ENCODE measurements at regions not wholly inside any gene's neighbourhood (a gene's known extent, or its start where the extent isn't known, plus 50 kb on each side); places are given as distances from the start of the nearest gene placed in this dataset.

- no peaks in the 10 kb centered on the region for H3K4me1 ChIP-seq (ENCODE audit: control insufficient read depth, extremely low read depth, insufficient read depth, low read length)
- H3K4me3 ChIP-seq (replicated peaks in 1 of 3; ENCODE audit: insufficient read depth in 1 of 3, low read depth in 1 of 3, low read length in 3 of 3) = no peak overlapping the region
- POLR2A ChIA-PET = no interaction called here
- DNase-seq (ENCODE audit: low read depth, low spot score) (no peak), FAIRE-seq (no peak)
- no peaks in the 10 kb centered on the region for H3K9me1 ChIP-seq (replicated peaks; ENCODE audit: control insufficient read depth, extremely low read depth, insufficient read depth, low read length)
- H3K79me2 ChIP-seq (ENCODE audit: control insufficient read depth, insufficient read depth, low read length) = no peaks in the 10 kb centered on the region
- dilution Hi-C loops (cut with MboI; ENCODE audit: extremely low pct_ligation_motif_present, low sequenced_read_pairs) = no loop called here
- TF ChIP-seq GATA2 (IDR thresholded peaks at IDR 0.05; ENCODE audit: insufficient read depth, insufficient read length, low read depth, low read length) (no peak), CTCF (IDR thresholded peaks at IDR 0.05; ENCODE audit: extremely low read depth in 1 of 2, insufficient read depth in 1 of 2, low read depth in 1 of 2, low read length in 2 of 2) (no peak), JUN (IDR thresholded peaks at IDR 0.05; ENCODE audit: borderline replicate concordance, insufficient read depth, insufficient read length, low read depth) (no peak), MYC (IDR thresholded peaks at IDR 0.05; ENCODE audit: low read depth, low read length) (no peak), POLR2AphosphoS5 (IDR thresholded peaks at IDR 0.05; ENCODE audit: insufficient read depth, low read depth, low read length) (no peak), FOS (IDR thresholded peaks at IDR 0.05; ENCODE audit: borderline replicate concordance, insufficient read depth, low read length) (no peak), POLR2A (IDR thresholded peaks at IDR 0.05; ENCODE audit: low read depth, low read length) (no peak), EZH2 (IDR thresholded peaks at IDR 0.05; ENCODE audit: borderline replicate concordance, low read depth, low read length, severe bottlenecking) (no peak)
- TF ChIP-seq, protein P1, sequence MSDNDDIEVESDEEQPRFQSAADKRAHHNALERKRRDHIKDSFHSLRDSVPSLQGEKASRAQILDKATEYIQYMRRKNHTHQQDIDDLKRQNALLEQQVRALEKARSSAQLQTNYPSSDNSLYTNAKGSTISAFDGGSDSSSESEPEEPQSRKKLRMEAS (IDR thresholded peaks at IDR 0.05; ENCODE audit: insufficient read depth, insufficient read length) = no peak
- CTCF ChIA-PET = no interaction called here
- H3K9ac ChIP-seq (replicated peaks; ENCODE audit: extremely low read depth, insufficient read depth, low read length) = no peak overlapping the region
- no peak overlapping the region for H3K4me2 ChIP-seq (ENCODE audit: insufficient read depth, low read length)
- H3K27me3 ChIP-seq (ENCODE audit: control insufficient read depth in 2 of 2, insufficient read depth in 2 of 2, low read length in 2 of 2) = no peaks in the 10 kb centered on the region
- H4K20me1 ChIP-seq (replicated peaks; ENCODE audit: control insufficient read depth, extremely low read depth, insufficient read depth, low read length) = no peaks in the 10 kb centered on the region
- no TSS peak for BruUV-seq (replicated peaks)
- H2AFZ ChIP-seq (ENCODE audit: low read depth, low read length) = no peak overlapping the region
- intact Hi-C loops (cut with micrococcal nuclease) = no loop called here
- H3K9me3 ChIP-seq (replicated peaks; ENCODE audit: control insufficient read depth, insufficient read depth, low read length) = peaks cover 2% of the 10 kb centered on the region
- no peaks in the 10 kb centered on the region for H3K36me3 ChIP-seq (ENCODE audit: control insufficient read depth in 2 of 2, extremely low read depth in 1 of 2, insufficient read depth in 2 of 2, low read length in 2 of 2)
- no peak overlapping the region for H3K27ac ChIP-seq (ENCODE audit: insufficient read depth, low read depth, low read length)
Measured at GRCh38 chr3:74691946-74692345, 77.5 kb upstream of the CNTN3 start.
